Spleen (tissue), 11 donors: ENCODE measurements at regions not wholly inside any gene's neighbourhood (a gene's known extent, or its start where the extent isn't known, plus 50 kb on each side); places are given as distances from the start of the nearest gene placed in this dataset.

Experiments used
- DNase-seq: peaks from one replicate; pipeline ENCODE4 v3.0.0-alpha.2; 2020
- H3K27ac ChIP-seq, 8 donors: fragments of 200-600 bp; sonication (generic) in 7 of 8; 1 replicate in 4 of 8; 2 replicates in 4 of 8; pipeline versions ENCODE4 v1.5.0 to v1.8.0; 2016 to 2021; ENCODE audit warnings: inconsistent platforms in 4 of 8, mild to moderate bottlenecking in 4 of 8, moderate library complexity in 1 of 8
- H3K27me3 ChIP-seq, 7 donors: fragments of 200-600 bp; sonication (generic) in 6 of 7; replicated peaks in 1 of 7; 1 replicate in 4 of 7; 2 replicates in 3 of 7; pipeline versions ENCODE4 v1.5.0 to v1.8.0; 2016 to 2021; ENCODE audit warnings: inconsistent platforms in 3 of 7, mild to moderate bottlenecking in 1 of 7
- H3K36me3 ChIP-seq, 6 donors: fragments of 200-600 bp; sonication (generic) in 5 of 6; 1 replicate in 4 of 6; 2 replicates in 2 of 6; pipeline versions ENCODE4 v1.5.0 to v1.8.0; 2016 to 2021; ENCODE audit warnings: inconsistent platforms in 2 of 6
- H3K4me1 ChIP-seq, 6 donors: fragments of 200-600 bp; sonication (generic) in 5 of 6; 1 replicate in 3 of 6; 2 replicates in 3 of 6; pipeline versions ENCODE4 v1.5.0 to v1.8.0; 2016 to 2021; ENCODE audit warnings: inconsistent platforms in 3 of 6
- H3K4me3 ChIP-seq, 8 donors: fragments of 200-600 bp; sonication (generic) in 7 of 8; 1 replicate in 4 of 8; 2 replicates in 4 of 8; pipeline versions ENCODE4 v1.5.0 to v1.8.0; 2016 to 2021; ENCODE audit warnings: inconsistent platforms in 4 of 8, mild to moderate bottlenecking in 4 of 8, moderate library complexity in 2 of 8
- H3K9me3 ChIP-seq, 8 donors: fragments of 200-600 bp; sonication (generic) in 7 of 8; 1 replicate in 4 of 8; 2 replicates in 4 of 8; pipeline versions ENCODE4 v1.5.0 to v1.8.0; 2016 to 2021; ENCODE audit warnings: inconsistent platforms in 4 of 8
- POLR2A ChIP-seq, 3 donors: fragments of 450-650 bp; IDR thresholded peaks; one replicate each; pipeline ENCODE4 v1.5.1; 2017; ENCODE audit warnings: antibody characterized with exemption in 3 of 3, mild to moderate bottlenecking in 1 of 3
- POLR2AphosphoS5 ChIP-seq, 3 donors: sonication (generic); formaldehyde crosslinking; IDR thresholded peaks; one replicate each; pipeline ENCODE4 v1.5.1; 2017; ENCODE audit warnings: antibody characterized with exemption in 3 of 3
- WGBS, 5 donors: extraction: QIAGEN DNeasy Blood & Tissue Kit in 3 of 5; methylation state at CpG; one replicate each; pipeline versions ENCODE4 v1.1.5 to v1.1.7; 2013 to 2018; 5-methylcytosine and 5-hydroxymethylcytosine counted together
- intact Hi-C: fragments of 100-400 bp; cut with DNase I; formaldehyde crosslinking; loops from one replicate; pipeline ENCODE4 v1.15.0; 2023; ENCODE audit warnings: low total_unique reads
- TF ChIP-seq, protein P1 (sequence below), 11 experiments: fragments of 200-600 bp in 7 of 11; fragments of 450-650 bp in 4 of 11; sonication (generic) in 4 of 11; IDR thresholded peaks in 8 of 11; conservative IDR thresholded peaks in 3 of 11; 1 replicate in 7 of 11; 2 replicates in 4 of 11; pipeline versions ENCODE4 v1.4.0 to v1.8.0; 2016 to 2021; ENCODE audit warnings: antibody characterized with exemption in 11 of 11, inconsistent platforms in 4 of 11, mild to moderate bottlenecking in 1 of 11
- donor health status: healthy with polysubstance abuse.
- donor health status: DM: no; HTN: no; CAD: no; lungs with moderate emphysema.
- donor health status: DM: no; HTN: no; CAD: no.
- donor health status: Bipolar disorder and iron deficiency.
- donor health status: healthy.
- donor health status: DM: no; HTN: no; CAD: no.
- donor health status: DM: yes; HTN: yes; CAD: no.

DNA sequence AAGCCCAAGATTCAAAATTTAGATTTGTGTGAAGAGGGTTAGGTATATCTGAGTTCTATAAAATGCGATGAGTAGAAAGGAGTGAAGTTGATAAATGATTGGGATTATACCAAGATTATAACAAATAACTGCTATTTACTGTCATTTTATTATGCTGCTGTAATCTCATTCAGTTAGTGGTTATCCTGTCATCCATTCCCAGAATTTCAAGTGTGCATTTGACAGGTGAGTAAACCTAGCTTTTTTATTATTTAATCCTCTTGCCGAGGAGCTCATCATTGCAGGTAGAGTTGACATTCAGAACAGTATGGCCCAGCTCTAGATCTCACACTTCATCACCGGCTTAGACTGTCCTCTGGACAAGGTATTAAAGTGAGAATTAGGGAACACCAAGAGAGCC lies 1146.2 kb downstream of the CDH11 start:
- intact Hi-C loops: no loop called here
- WGBS, 5 donors: 89 to 98% (median 93%) methylated on average over 3 of the region's 3 CpGs
- TF ChIP-seq, protein P1, sequence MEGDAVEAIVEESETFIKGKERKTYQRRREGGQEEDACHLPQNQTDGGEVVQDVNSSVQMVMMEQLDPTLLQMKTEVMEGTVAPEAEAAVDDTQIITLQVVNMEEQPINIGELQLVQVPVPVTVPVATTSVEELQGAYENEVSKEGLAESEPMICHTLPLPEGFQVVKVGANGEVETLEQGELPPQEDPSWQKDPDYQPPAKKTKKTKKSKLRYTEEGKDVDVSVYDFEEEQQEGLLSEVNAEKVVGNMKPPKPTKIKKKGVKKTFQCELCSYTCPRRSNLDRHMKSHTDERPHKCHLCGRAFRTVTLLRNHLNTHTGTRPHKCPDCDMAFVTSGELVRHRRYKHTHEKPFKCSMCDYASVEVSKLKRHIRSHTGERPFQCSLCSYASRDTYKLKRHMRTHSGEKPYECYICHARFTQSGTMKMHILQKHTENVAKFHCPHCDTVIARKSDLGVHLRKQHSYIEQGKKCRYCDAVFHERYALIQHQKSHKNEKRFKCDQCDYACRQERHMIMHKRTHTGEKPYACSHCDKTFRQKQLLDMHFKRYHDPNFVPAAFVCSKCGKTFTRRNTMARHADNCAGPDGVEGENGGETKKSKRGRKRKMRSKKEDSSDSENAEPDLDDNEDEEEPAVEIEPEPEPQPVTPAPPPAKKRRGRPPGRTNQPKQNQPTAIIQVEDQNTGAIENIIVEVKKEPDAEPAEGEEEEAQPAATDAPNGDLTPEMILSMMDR (IDR thresholded peaks at IDR 0.05 in 8 of 11, conservative IDR thresholded peaks at IDR 0.05 in 3 of 11): no peak
- TF ChIP-seq POLR2A (IDR thresholded peaks at IDR 0.05) (no peak), POLR2AphosphoS5 (IDR thresholded peaks at IDR 0.05) (no peak)

DNA sequence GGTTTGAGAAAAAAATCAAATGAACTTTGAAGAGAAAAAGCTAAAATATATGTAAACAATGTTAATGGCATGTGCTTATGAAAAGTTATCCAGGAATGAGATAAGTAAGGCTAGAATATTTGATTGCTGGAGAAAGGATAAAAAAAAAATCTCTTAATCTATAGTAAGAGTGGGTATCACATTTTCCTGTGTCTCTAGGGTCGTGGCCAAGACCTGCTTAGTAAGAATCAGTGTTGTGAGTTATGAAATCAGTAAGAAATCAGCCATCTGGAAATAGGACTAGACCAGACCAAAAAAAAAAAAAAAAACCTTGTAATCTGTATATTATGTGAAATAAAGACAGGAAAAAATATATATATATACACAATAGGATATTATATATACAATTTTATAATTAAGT lies 1153.9 kb downstream of the CDH11 start:
- 41 to 54% (median 45%) methylated on average over 1 of the region's 1 CpG for WGBS, 5 donors
- TF ChIP-seq POLR2A (IDR thresholded peaks at IDR 0.05): no peak
- TF ChIP-seq, protein P1 (IDR thresholded peaks at IDR 0.05 in 8 of 11, conservative IDR thresholded peaks at IDR 0.05 in 3 of 11): no peak
- no peak for TF ChIP-seq POLR2AphosphoS5 (IDR thresholded peaks at IDR 0.05)

More for the DNA sequence above, 1146.2 kb downstream of the CDH11 start:
- H3K27me3 ChIP-seq: no peaks in the 10 kb centered on the region
- H3K4me3 ChIP-seq: no peak overlapping the region
- no peak overlapping the region for H3K27ac ChIP-seq
- peaks cover 0 to 19% (median 9%) of the 10 kb centered on the region in 8 donors for H3K9me3 ChIP-seq
- no peaks in the 10 kb centered on the region for H3K4me1 ChIP-seq
- H3K36me3 ChIP-seq: no peaks in the 10 kb centered on the region
- DNase-seq: no peak

DNA sequence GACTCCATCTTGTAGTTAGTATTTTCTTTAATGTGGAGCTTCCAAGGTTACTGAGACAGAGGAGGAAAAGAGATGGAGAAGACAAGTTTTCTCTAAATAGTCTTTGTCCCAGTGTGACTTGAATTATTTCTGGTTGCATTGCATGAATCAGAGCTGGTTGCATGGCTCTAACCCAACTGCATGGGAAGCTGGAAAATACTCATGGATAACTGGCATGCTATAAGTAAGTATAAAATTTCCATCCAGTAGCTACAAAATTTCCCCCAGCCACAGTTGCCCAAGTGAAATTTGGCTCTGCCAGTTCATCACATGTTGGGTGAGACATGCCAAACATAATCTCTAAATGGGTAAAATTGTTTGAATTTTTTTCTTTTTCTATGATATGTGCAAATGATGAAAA lies 1161.5 kb downstream of the CDH11 start:
- H3K4me1 ChIP-seq: no peaks in the 10 kb centered on the region
- no peak for DNase-seq
- H3K36me3 ChIP-seq: no peaks in the 10 kb centered on the region
- H3K27me3 ChIP-seq: no peaks in the 10 kb centered on the region
- H3K4me3 ChIP-seq: no peak overlapping the region
- H3K9me3 ChIP-seq: peaks cover 0 to 13% (median 0%) of the 10 kb centered on the region in 8 donors
- intact Hi-C loops: no loop called here
- no peak overlapping the region for H3K27ac ChIP-seq
- TF ChIP-seq, protein P1 (IDR thresholded peaks at IDR 0.05 in 8 of 11, conservative IDR thresholded peaks at IDR 0.05 in 3 of 11): no peak
- TF ChIP-seq POLR2A (IDR thresholded peaks at IDR 0.05): no peak

More for the DNA sequence above, 1153.9 kb downstream of the CDH11 start:
- no peaks in the 10 kb centered on the region for H3K4me1 ChIP-seq
- H3K27ac ChIP-seq: no peak overlapping the region
- no peaks in the 10 kb centered on the region for H3K36me3 ChIP-seq
- H3K27me3 ChIP-seq: no peaks in the 10 kb centered on the region
- no peak for DNase-seq
- no peak overlapping the region for H3K4me3 ChIP-seq
- intact Hi-C loops: no loop called here
- H3K9me3 ChIP-seq: peaks cover 0 to 9% (median 0%) of the 10 kb centered on the region in 8 donors

DNA sequence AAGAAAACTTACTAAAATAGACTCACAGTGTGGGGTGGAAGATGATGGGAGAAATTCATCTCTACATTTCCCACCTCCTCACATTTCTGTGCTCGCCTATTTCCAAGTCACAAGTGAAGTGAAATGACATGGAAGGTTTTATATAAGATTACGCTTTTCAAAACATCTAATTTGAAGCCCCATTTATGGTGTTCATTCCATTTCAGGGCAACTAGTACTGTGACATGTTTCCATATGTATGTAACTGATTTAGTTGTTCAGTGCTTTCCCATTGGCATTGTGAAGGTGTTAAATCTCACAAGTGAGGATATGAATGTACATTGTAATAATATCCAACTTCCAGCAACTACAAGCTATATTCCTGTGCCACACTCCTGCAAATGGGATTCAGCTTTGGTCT lies 1174.8 kb downstream of the CDH11 start:
- Histone ChIP-seq H3K4me3 (no peak overlapping the region), H3K4me1 (no peaks in the 10 kb centered on the region), H3K27ac (no peak overlapping the region), H3K27me3 (no peaks in the 10 kb centered on the region), H3K9me3 (peaks cover 0 to 11% (median 0%) of the 10 kb centered on the region in 8 donors), H3K36me3 (no peaks in the 10 kb centered on the region)
- TF ChIP-seq, protein P1 (IDR thresholded peaks at IDR 0.05 in 8 of 11, conservative IDR thresholded peaks at IDR 0.05 in 3 of 11): no peak
- TF ChIP-seq POLR2AphosphoS5 (IDR thresholded peaks at IDR 0.05): no peak
- no peak for TF ChIP-seq POLR2A (IDR thresholded peaks at IDR 0.05)
- 81 to 95% (median 83%) methylated on average over 2 of the region's 2 CpGs for WGBS, 5 donors
- no peak for DNase-seq
- intact Hi-C loops: no loop called here
